SIG-M5 treated with dmso at 0.1 percent for 504 hours (cell line): ENCODE measurements at regions not wholly inside any gene's neighbourhood (a gene's known extent, or its start where the extent isn't known, plus 50 kb on each side); places are given as distances from the start of the nearest gene placed in this dataset.

Experiments used
- DNase-seq: peaks from one replicate; lab custom pipeline; 2025; ENCODE audit not compliant: unreplicated experiment; lab: John Stamatoyannopoulos, UW

DNA sequence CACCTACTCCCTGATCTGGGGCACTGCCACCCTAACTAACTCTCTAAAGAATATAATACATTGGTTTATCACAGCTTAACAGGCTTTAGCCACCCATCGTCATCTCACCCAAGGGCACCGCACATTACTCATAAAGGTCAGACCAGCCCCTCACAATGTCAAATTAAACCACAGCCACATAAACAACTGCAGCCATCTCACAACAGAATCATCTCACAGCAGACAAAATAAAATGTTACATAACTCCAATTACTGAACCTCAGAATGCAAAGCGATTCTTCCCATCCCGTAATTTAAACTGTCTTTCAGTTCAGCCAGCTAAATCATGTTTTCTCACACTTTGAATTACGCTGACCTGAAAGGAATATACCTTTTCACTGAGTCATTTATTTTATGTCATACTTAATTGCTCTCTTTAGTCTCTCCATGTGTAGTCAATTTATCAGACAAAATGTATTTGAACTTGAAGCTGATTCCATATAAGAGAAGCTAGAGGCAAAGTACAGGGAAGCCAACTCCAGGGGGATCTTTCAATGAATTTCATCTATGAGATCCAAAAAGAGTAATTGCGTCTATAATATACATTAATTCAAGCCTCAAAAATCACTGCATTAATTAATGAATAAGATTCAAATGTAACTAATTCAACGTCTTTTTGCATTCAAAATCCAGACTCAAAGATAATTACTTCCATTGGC lies 96.9 kb upstream of the NEBL start:
- DNase-seq, result no peak

DNA sequence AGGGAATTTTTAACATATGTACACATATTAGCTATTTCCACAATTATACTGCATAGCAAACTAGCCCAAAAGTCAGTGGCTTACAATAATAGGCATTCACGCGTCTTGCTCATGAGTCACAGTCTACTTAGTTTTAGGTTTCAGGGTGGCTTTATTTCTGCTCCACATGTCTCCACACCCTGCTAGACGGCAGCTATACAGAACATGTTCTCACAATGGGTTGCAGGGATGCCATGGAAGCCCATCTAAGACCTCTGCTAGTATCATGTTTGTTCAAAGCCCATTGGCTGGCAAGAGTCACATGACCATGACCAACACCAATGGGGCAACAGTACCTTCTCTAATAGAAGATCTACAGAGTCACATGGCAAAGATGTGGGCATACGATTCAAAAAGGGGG lies 96.3 kb upstream of the NEBL start:
- no peak for DNase-seq

DNA sequence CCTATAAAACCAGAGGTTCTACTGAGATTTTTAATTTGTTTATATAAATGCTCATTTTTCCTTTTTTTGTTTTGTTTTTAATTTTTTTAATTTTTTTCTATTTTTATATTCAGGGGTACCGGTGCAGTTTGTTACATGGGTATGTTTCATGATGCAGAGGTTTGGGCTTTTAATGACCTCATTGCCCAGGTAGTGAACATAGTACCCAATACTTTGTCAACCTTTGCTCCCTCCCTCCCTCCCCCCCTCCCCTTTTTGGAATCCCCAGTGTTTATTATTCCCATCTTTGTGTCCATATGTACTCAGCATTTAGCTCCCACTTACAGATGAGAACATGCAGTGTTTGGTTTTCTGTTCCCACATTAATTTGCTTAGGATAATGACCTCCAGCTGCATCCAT lies 94.4 kb upstream of the NEBL start:
- no peak for DNase-seq

DNA sequence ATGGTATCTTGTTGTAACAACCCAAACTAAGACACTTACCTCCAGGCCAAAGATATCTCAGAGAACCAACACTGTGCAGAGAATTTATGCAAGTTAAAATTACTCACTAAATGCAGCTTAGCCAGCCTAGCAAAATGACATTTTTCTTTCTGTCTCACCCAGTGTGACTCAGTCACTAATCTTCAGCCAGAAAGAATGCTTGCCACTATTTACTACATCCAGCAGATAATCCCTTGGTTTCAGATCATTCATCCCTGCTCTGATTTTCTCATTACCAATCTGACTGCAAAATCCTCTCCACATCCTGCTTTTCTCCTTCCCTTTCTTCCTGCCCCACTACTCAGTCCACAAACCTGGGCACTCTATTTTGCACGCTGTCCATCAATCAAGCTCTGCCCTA lies 93.5 kb upstream of the NEBL start:
- no peak for DNase-seq

GRCh38 chr10:20988357-20988983 lies 91.4 kb upstream of the NEBL start:
- DNase-seq, result no peak

GRCh38 chr10:20986049-20986448 lies 88.9 kb upstream of the NEBL start:
- no peak for DNase-seq

GRCh38 chr10:20984662-20985061 lies 87.6 kb upstream of the NEBL start:
- DNase-seq, result no peak

- no peak for DNase-seq
Measured at GRCh38 chr10:20981419-20981953, 84.4 kb upstream of the NEBL start.

DNA sequence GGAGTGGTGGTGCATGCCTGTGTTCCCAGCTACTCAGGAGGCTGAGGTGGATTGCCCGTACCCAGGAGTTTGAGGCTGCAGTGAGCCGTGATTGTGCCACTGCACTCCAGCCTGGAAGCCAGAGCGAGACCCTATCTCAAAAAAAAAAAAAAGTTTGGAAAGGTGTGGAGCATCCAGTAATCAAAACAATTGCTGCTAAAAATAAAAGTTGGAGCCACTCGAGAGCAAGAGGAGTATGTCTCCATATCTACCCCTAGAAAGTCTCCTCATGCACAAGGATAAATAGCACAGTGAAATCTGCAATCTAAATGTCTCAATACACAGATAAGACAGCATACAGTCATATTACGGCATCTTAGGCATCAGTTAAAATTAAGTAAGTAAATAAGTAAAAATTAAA lies 81.5 kb upstream of the NEBL start:
- DNase-seq, result no peak

GRCh38 chr10:20977300-20977699 lies 80.2 kb upstream of the NEBL start:
- DNase-seq, result no peak

- DNase-seq, result no peak
Measured at GRCh38 chr10:20976891-20977290, 79.8 kb upstream of the NEBL start.

- DNase-seq, result no peak
Measured at GRCh38 chr10:20976390-20976789, 79.3 kb upstream of the NEBL start.

DNA sequence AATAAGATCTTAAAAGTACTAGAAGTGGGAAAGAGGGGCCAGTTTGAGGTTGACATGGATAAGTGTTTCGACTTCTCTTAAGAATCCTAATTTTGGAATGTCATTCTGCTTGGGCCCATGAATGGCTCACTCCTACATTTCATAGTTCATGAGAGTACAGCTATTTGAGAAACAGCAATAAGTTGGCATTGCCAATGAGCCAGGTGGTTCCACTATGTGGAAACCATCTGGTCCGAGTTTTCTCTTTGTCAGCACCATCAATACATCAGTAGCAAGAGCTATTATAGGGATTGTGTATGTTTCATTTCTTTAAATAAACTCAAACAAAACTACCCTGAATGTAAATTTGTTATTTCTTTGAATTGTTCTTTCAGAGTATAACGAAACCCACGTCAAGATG lies 78.1 kb upstream of the NEBL start:
- no peak for DNase-seq

DNA sequence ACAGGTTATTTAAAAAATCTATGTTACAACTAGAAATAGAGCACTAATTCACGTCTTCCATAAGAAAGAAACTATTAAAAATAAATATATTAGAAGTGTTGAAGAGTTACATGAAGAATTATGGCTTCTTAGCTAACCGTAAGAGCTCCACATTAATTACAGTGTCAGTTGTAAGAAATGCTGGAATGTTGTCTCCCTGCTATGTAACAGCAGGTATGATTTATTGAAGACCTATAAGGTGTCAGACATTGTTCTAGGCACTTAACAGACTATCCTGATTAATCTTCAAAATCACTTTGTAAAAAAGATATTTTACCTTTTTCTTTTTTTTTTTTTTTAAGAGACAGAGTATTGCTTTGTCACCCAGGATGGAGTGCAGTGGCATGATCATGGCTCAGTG lies 75.8 kb upstream of the NEBL start:
- DNase-seq, result no peak

- no peak for DNase-seq
Measured at GRCh38 chr10:20971901-20972300, 74.8 kb upstream of the NEBL start.

DNA sequence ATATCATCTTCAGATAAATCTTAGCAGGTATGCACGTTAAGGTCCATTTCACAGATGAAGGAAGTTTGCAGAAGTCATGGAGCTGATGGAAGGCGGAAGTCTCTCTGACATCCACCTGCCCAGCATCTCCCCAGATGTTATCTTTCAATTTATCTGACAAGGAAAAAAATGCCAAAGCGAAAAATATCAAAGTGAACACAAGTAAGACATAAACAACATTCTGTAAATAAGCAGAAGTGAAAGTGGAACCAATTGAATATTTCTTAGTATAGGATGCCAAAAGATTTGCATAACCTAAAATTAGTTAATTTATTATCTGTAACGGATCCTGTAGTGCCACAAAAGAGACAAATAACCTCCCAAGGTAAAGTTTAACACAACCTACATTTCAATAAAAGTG lies 73.6 kb upstream of the NEBL start:
- DNase-seq, result no peak

- DNase-seq, result no peak
Measured at GRCh38 chr10:20970044-20970443, 72.9 kb upstream of the NEBL start.

DNA sequence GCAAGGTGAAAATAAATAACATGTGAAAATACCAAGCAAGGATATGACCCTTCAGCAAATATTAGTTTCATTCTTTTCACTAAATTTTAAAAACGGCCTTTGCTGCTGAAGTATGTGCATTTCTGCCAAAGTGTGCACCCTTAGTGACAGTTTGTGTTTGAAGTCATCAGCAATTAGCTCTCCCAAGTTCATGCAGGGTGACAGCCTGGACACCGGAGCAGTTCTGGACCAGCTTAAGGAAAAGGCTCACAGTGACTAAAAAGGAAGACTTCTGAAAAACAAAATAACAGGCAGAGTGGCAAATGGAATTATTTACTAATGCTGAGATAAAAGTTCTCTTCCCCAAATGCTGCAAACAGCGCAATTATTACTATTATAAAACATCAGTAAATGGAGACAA lies 69.3 kb upstream of the NEBL start:
- DNase-seq, result no peak

- no peak for DNase-seq
Measured at GRCh38 chr10:20963721-20964595, 66.8 kb upstream of the NEBL start.

GRCh38 chr10:20963056-20963455 lies 65.9 kb upstream of the NEBL start:
- DNase-seq, result no peak

DNA sequence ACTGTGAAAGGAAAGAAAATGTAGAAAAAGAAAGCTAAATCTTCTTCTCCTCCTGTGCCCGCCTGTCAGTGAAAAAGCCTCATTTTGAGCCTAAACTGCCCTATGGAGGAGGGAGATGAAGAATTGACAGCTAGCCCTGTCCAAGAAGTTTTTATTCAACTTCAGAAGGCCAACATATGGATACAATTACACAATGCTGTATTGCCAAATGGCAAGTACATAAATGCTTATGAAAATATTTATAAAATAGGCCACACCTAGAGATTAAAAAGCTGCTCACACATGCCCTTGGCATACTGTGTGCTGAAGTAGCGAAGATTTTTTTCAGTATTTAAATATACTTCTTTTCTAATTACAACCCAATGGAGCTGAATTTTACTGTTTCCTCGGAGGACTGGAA lies 65.1 kb upstream of the NEBL start:
- no peak for DNase-seq

GRCh38 chr10:20959242-20959641 lies 62.1 kb upstream of the NEBL start:
- DNase-seq, result no peak
